CD4-positive, alpha-beta T cell (primary cell): ENCODE measurements at regions not wholly inside any gene's neighbourhood (a gene's known extent, or its start where the extent isn't known, plus 50 kb on each side); places are given as distances from the start of the nearest gene placed in this dataset.

Experiments used
- ATAC-seq: fragments of 200-7000 bp; cut with Tn5 transposase; one replicate; pipeline ENCODE4 v1.10.0; 2022; ENCODE audit warnings: mild to moderate bottlenecking; ENCODE audit not compliant: poor library complexity
- CTCF ChIA-PET: fragments of 350-600 bp; sonication (Branson Sonifier 250); formaldehyde crosslinking; loops from one replicate; lab custom pipeline; 2021; ENCODE audit warnings: antibody characterized with exemption, inconsistent platforms; lab: Charles Lee
- POLR2A ChIA-PET: fragments of 350-600 bp; sonication (Branson Sonifier 250); formaldehyde crosslinking; loops from one replicate; lab custom pipeline; 2021; ENCODE audit warnings: antibody characterized with exemption, inconsistent platforms; lab: Charles Lee
- DNase-seq, 14 experiments: peaks; one replicate each; pipeline ENCODE4 v3.0.0-alpha.2; 2013 to 2020; ENCODE audit warnings: mixed read lengths in 2 of 14
- H3K27ac ChIP-seq, 2 donors: one replicate each; pipeline versions ENCODE4 v1.5.1 to v1.7.0; 2013; ENCODE audit warnings: low read length in 2 of 2, low read depth in 1 of 2, mild to moderate bottlenecking in 1 of 2
- H3K27me3 ChIP-seq, 2 experiments: 1 replicate in 1 of 2; 2 replicates in 1 of 2; pipeline versions ENCODE4 v1.6.1 to v1.7.0; 2013; ENCODE audit warnings: low read length in 2 of 2, control low read depth in 1 of 2, mild to moderate bottlenecking in 1 of 2, moderate library complexity in 1 of 2; ENCODE audit not compliant: insufficient read depth in 2 of 2, control insufficient read depth in 1 of 2
- H3K36me3 ChIP-seq: one replicate; pipeline ENCODE4 v1.6.1; 2013; ENCODE audit warnings: low read length, control low read depth; ENCODE audit not compliant: insufficient read depth
- H3K4me1 ChIP-seq: one replicate; pipeline ENCODE4 v1.6.1; 2013; ENCODE audit warnings: low read length, control low read depth; ENCODE audit not compliant: insufficient read depth
- H3K4me3 ChIP-seq: one replicate; pipeline ENCODE4 v1.5.1; 2013; ENCODE audit warnings: mild to moderate bottlenecking, low read length, moderate library complexity
- H3K9me3 ChIP-seq, 2 experiments: 1 replicate in 1 of 2; 2 replicates in 1 of 2; pipeline versions ENCODE4 v1.6.1 to v1.7.0; 2013; ENCODE audit warnings: low read length in 2 of 2, mild to moderate bottlenecking in 2 of 2, control low read depth in 1 of 2, moderate library complexity in 1 of 2; ENCODE audit not compliant: control insufficient read depth in 1 of 2, insufficient read depth in 1 of 2
- H3K27ac Mint-ChIP-seq: one replicate; pipeline ENCODE4 v1.8.0; 2020; ENCODE audit warnings: mixed read lengths
- H3K27me3 Mint-ChIP-seq: one replicate; pipeline ENCODE4 v1.8.0; 2021; ENCODE audit warnings: mixed read lengths
- H3K36me3 Mint-ChIP-seq: one replicate; pipeline ENCODE4 v1.8.0; 2021; ENCODE audit warnings: low read depth, mixed read lengths
- H3K4me1 Mint-ChIP-seq: one replicate; pipeline ENCODE4 v1.8.0; 2021; ENCODE audit warnings: low read depth, mixed read lengths
- H3K4me3 Mint-ChIP-seq: one replicate; pipeline ENCODE4 v1.8.0; 2020; ENCODE audit warnings: mild to moderate bottlenecking, mixed read lengths
- H3K9me3 Mint-ChIP-seq: one replicate; pipeline ENCODE4 v1.8.0; 2020; ENCODE audit warnings: mixed read lengths
- intact Hi-C, 2 experiments: fragments of 100-400 bp; cut with DNase I in 1 of 2; cut with micrococcal nuclease in 1 of 2; formaldehyde crosslinking; loops; one replicate each; pipeline versions ENCODE4 v1.15.1 to v1.9.0; 2023 to 2025; cut with DNase I, micrococcal nuclease
- TF ChIP-seq, protein P1 (sequence below): fragments of 200-600 bp; IDR thresholded peaks from one replicate; pipeline ENCODE4 v1.8.0; 2022; ENCODE audit warnings: antibody characterized with exemption, mild to moderate bottlenecking

DNA sequence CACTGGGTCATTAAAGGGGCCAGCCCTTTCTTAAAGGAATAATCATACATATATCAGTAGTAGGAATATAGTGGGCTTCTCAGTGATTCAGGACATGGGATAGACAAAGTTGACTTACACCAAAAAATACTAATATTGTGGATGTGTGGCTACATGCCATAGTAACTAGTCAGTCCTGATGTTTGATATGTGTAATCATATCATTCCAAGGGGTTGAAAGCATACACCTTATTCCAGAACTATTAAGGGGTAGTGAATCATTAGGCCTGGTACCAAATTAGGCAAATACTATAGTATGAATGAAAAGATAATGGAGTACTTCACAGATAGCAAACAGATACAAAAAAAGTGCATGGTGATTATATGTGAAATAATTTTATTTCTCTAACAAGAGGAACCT, 814.9 kb upstream of the NRXN1 start:
- H3K4me1 Mint-ChIP-seq, result no peaks in the 10 kb centered on the region
- Histone ChIP-seq H3K27ac (no peak overlapping the region), H3K4me1 (no peaks in the 10 kb centered on the region), H3K27me3 (no peaks in the 10 kb centered on the region), H3K9me3 (no peaks in the 10 kb centered on the region), H3K4me3 (no peak overlapping the region), H3K36me3 (no peaks in the 10 kb centered on the region)
- no peak for DNase-seq
- H3K27me3 Mint-ChIP-seq, result no peaks in the 10 kb centered on the region
- intact Hi-C loops, result no loop called here
- ChIA-PET CTCF (no interaction called here), POLR2A (no interaction called here)
- peaks cover 16% of the 10 kb centered on the region for H3K9me3 Mint-ChIP-seq
- no peak overlapping the region for H3K4me3 Mint-ChIP-seq
- no peak for ATAC-seq
- no peaks in the 10 kb centered on the region for H3K36me3 Mint-ChIP-seq
- H3K27ac Mint-ChIP-seq, result no peak overlapping the region
- TF ChIP-seq, protein P1, sequence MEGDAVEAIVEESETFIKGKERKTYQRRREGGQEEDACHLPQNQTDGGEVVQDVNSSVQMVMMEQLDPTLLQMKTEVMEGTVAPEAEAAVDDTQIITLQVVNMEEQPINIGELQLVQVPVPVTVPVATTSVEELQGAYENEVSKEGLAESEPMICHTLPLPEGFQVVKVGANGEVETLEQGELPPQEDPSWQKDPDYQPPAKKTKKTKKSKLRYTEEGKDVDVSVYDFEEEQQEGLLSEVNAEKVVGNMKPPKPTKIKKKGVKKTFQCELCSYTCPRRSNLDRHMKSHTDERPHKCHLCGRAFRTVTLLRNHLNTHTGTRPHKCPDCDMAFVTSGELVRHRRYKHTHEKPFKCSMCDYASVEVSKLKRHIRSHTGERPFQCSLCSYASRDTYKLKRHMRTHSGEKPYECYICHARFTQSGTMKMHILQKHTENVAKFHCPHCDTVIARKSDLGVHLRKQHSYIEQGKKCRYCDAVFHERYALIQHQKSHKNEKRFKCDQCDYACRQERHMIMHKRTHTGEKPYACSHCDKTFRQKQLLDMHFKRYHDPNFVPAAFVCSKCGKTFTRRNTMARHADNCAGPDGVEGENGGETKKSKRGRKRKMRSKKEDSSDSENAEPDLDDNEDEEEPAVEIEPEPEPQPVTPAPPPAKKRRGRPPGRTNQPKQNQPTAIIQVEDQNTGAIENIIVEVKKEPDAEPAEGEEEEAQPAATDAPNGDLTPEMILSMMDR, result no peak

DNA sequence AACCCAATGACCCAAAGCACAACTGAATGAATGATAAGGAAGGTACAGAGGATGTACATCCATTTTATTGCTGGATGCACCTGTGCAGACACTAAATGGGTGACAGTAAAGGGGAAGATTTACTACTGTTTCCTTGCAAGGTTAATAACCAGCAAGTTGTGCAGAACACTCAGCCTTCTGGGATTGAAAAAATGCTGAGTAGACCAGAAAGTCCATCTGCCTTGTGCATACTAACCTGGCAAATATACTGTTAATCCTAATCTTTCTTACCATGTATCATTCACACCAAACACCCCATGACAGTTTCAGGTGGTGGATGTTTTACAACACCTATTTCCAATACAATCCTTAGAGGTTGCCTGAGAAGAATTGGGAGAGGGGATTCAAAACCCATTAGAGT, 814.1 kb upstream of the NRXN1 start:
- Mint-ChIP-seq H3K4me1 (no peaks in the 10 kb centered on the region), H3K9me3 (peaks cover 16% of the 10 kb centered on the region), H3K27me3 (no peaks in the 10 kb centered on the region), H3K4me3 (no peak overlapping the region), H3K27ac (no peak overlapping the region), H3K36me3 (no peaks in the 10 kb centered on the region)
- CTCF ChIA-PET, result no interaction called here
- TF ChIP-seq, protein P1, result no peak
- Histone ChIP-seq H3K36me3 (no peaks in the 10 kb centered on the region), H3K27ac (no peak overlapping the region), H3K27me3 (no peaks in the 10 kb centered on the region), H3K4me3 (no peak overlapping the region), H3K9me3 (no peaks in the 10 kb centered on the region), H3K4me1 (no peaks in the 10 kb centered on the region)
- intact Hi-C loops, result no loop called here
- no peak for DNase-seq
- POLR2A ChIA-PET, result no interaction called here
- no peak for ATAC-seq

GRCh38 chr2:51844596-51844995, 812.7 kb upstream of the NRXN1 start:
- Mint-ChIP-seq H3K36me3 (no peaks in the 10 kb centered on the region), H3K27me3 (no peaks in the 10 kb centered on the region), H3K4me3 (no peak overlapping the region), H3K9me3 (peaks cover 14% of the 10 kb centered on the region), H3K27ac (no peak overlapping the region), H3K4me1 (no peaks in the 10 kb centered on the region)
- no peaks in the 10 kb centered on the region for H3K36me3 ChIP-seq
- H3K4me1 ChIP-seq, result no peaks in the 10 kb centered on the region
- ChIA-PET POLR2A (no interaction called here), CTCF (no interaction called here)
- H3K4me3 ChIP-seq, result no peak overlapping the region
- DNase-seq (no peak), ATAC-seq (no peak)
- H3K27me3 ChIP-seq, result no peaks in the 10 kb centered on the region
- TF ChIP-seq, protein P1, result no peak
- H3K9me3 ChIP-seq, result no peaks in the 10 kb centered on the region
- no peak overlapping the region for H3K27ac ChIP-seq
- intact Hi-C loops, result no loop called here
